B cell (primary cell): ENCODE measurements at regions not wholly inside any gene's neighbourhood (a gene's known extent, or its start where the extent isn't known, plus 50 kb on each side); places are given as distances from the start of the nearest gene placed in this dataset.

ENCODE experiments used
- ATAC-seq: fragments of 200-7000 bp; cut with Tn5 transposase; one replicate; pipeline ENCODE4 v1.10.0; 2021; ENCODE audit warnings: low read depth, mild to moderate bottlenecking, moderate number of reproducible peaks, moderate library complexity
- CTCF ChIA-PET: fragments of 350-600 bp; sonication (Branson Sonifier 250); formaldehyde crosslinking; loops from one replicate; lab custom pipeline; 2021; ENCODE audit warnings: antibody characterized with exemption, inconsistent platforms; lab: Charles Lee
- POLR2A ChIA-PET: fragments of 350-600 bp; sonication (Branson Sonifier 250); formaldehyde crosslinking; loops from one replicate; lab custom pipeline; 2021; ENCODE audit warnings: antibody characterized with exemption; lab: Charles Lee
- DNase-seq: peaks from one replicate; pipeline ENCODE4 v3.0.0; 2013
- H2AFZ ChIP-seq: 2 replicates; pipeline ENCODE4 v1.6.1; 2012; ENCODE audit warnings: mild to moderate bottlenecking, low read depth, low read length; ENCODE audit not compliant: insufficient read depth, poor library complexity, severe bottlenecking
- H3K27ac ChIP-seq, 2 donors: 1 replicate in 1 of 2; 2 replicates in 1 of 2; pipeline ENCODE4 v1.5.1; 2012 to 2013; ENCODE audit warnings: low read length in 2 of 2, mild to moderate bottlenecking in 2 of 2, moderate library complexity in 1 of 2
- H3K27me3 ChIP-seq, 4 experiments: fragments of 200-600 bp in 1 of 4; sonication (generic) in 1 of 4; replicated peaks in 1 of 4; 1 replicate in 2 of 4; 2 replicates in 2 of 4; pipeline versions ENCODE4 v1.6.1 to v1.7.0; 2013 to 2016; ENCODE audit warnings: low read length in 3 of 4, mild to moderate bottlenecking in 2 of 4, mixed read lengths in 1 of 4, moderate library complexity in 1 of 4; ENCODE audit not compliant: insufficient read depth in 4 of 4, control insufficient read depth in 3 of 4; ENCODE audit errors: control extremely low read depth in 1 of 4
- H3K36me3 ChIP-seq, 2 experiments: replicated peaks in 1 of 2; 1 replicate in 1 of 2; 2 replicates in 1 of 2; pipeline versions ENCODE4 v1.6.1 to v1.7.1; 2013; ENCODE audit warnings: low read length in 1 of 2; ENCODE audit not compliant: insufficient read depth in 2 of 2, control insufficient read depth in 1 of 2; ENCODE audit errors: control extremely low read depth in 1 of 2, extremely low read depth in 1 of 2
- H3K4me1 ChIP-seq, 2 donors: fragments of 200-600 bp in 1 of 2; sonication (generic) in 1 of 2; 1 replicate in 1 of 2; 2 replicates in 1 of 2; pipeline versions ENCODE4 v1.5.1 to v1.6.1; 2013 to 2017; ENCODE audit warnings: low read length in 2 of 2; ENCODE audit not compliant: control insufficient read depth in 2 of 2, insufficient read depth in 2 of 2
- H3K4me2 ChIP-seq: replicated peaks from 2 replicates; pipeline ENCODE3; 2012; ENCODE audit warnings: mild to moderate bottlenecking, low read depth, low read length; ENCODE audit not compliant: poor library complexity, severe bottlenecking
- H3K4me3 ChIP-seq, 5 experiments: fragments of 200-600 bp in 1 of 5; sonication (generic) in 1 of 5; 1 replicate in 3 of 5; 2 replicates in 2 of 5; pipeline versions ENCODE4 v1.5.1 to v1.7.0; 2011 to 2016; ENCODE audit warnings: low read length in 4 of 5, mild to moderate bottlenecking in 4 of 5, low read depth in 2 of 5, control low read depth in 1 of 5, moderate library complexity in 1 of 5; ENCODE audit not compliant: insufficient read depth in 1 of 5; ENCODE audit errors: control extremely low read depth in 1 of 5, extremely low read depth in 1 of 5
- H3K79me2 ChIP-seq: fragments of 200-600 bp; sonication (generic); one replicate; pipeline ENCODE4 v1.6.0; 2016; ENCODE audit warnings: low read length; ENCODE audit not compliant: control insufficient read depth, insufficient read depth
- H3K9ac ChIP-seq: fragments of 200-600 bp; sonication (generic); 2 replicates; pipeline ENCODE4 v1.6.1; 2017; ENCODE audit warnings: mild to moderate bottlenecking, low read length, moderate library complexity
- H3K9me3 ChIP-seq, 3 donors: one replicate each; pipeline versions ENCODE4 v1.6.1 to v1.7.1; 2013; ENCODE audit warnings: low read length in 2 of 3; ENCODE audit not compliant: control insufficient read depth in 2 of 3, insufficient read depth in 1 of 3; ENCODE audit errors: control extremely low read depth in 1 of 3
- H4K20me1 ChIP-seq: 2 replicates; pipeline ENCODE4 v1.6.0; 2012; ENCODE audit warnings: mild to moderate bottlenecking, low read length; ENCODE audit not compliant: insufficient read depth, control insufficient read depth, poor library complexity, severe bottlenecking
- H3K27ac Mint-ChIP-seq: one replicate; pipeline ENCODE4 v1.8.0; 2021; ENCODE audit warnings: mixed read lengths
- H3K27me3 Mint-ChIP-seq: one replicate; pipeline ENCODE4 v1.8.0; 2021; ENCODE audit warnings: mixed read lengths
- H3K4me1 Mint-ChIP-seq: one replicate; pipeline ENCODE4 v1.8.0; 2021; ENCODE audit warnings: mixed read lengths
- H3K4me3 Mint-ChIP-seq: one replicate; pipeline ENCODE4 v1.8.0; 2021; ENCODE audit warnings: mixed read lengths
- H3K9me3 Mint-ChIP-seq: one replicate; pipeline ENCODE4 v1.8.0; 2022; ENCODE audit warnings: mixed read lengths; ENCODE audit not compliant: insufficient read depth
- CTCF ChIP-seq: fragments of 200-600 bp; IDR thresholded peaks from one replicate; pipeline ENCODE4 v1.8.0; 2022; ENCODE audit warnings: antibody characterized with exemption, mild to moderate bottlenecking
- EZH2 ChIP-seq: IDR thresholded peaks from 2 replicates; pipeline ENCODE4 v1.6.1; 2012; ENCODE audit warnings: borderline replicate concordance, low read depth, mild to moderate bottlenecking, moderate library complexity, low read length; ENCODE audit not compliant: insufficient read depth, poor library complexity, severe bottlenecking
- WGBS: methylation state at CpG from one replicate; pipeline ENCODE4 v1.1.5; 2013; ENCODE audit warnings: missing lambda C conversion rate; ENCODE audit not compliant: insufficient coverage; 5-methylcytosine and 5-hydroxymethylcytosine counted together
- intact Hi-C: fragments of 100-400 bp; cut with micrococcal nuclease; formaldehyde crosslinking; loops from one replicate; pipeline ENCODE4 v1.10.0; 2022

DNA sequence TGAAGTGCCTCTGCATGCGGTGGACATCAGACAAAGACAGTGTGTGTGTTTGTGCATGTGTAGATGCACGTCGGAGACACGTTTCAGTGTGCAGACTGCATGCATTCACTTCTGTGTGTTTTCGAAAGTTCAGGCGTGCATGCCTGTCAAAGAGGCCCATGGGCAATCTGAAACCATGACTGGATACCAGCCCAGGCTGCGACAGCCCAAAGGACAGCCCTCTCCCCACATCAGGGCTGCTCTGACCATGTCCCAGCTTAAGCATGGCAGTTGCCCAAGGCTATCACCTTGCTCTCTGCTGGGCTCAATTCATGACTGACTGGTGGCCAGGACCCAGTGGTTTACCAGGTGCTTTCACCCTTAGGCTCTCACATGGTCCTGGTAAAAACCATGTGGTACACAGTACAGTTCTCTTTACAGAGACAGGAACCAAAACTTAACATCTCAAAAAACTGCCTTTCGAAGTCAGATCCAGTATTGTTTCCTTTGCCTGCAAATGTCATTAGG lies 423.7 kb upstream of the CADM1 start:
- WGBS: 77% methylated on average over 6 of the region's 8 CpGs
- H3K4me2 ChIP-seq: no peak overlapping the region
- Mint-ChIP-seq H3K4me3 (no peak overlapping the region), H3K27me3 (no peaks in the 10 kb centered on the region), H3K9me3 (no peaks in the 10 kb centered on the region), H3K27ac (no peak overlapping the region), H3K4me1 (peaks cover 34% of the 10 kb centered on the region)
- no peak overlapping the region for H3K9ac ChIP-seq
- H3K36me3 ChIP-seq: no peaks in the 10 kb centered on the region
- ATAC-seq (no peak), DNase-seq (no peak)
- no peaks in the 10 kb centered on the region for H3K27me3 ChIP-seq
- no peak overlapping the region for H3K27ac ChIP-seq
- H3K9me3 ChIP-seq: peaks cover 0 to 6% (median 0%) of the 10 kb centered on the region in 3 donors
- peaks cover 0 to 27% of the 10 kb centered on the region in 2 donors for H3K4me1 ChIP-seq
- CTCF ChIA-PET: no interaction called here
- intact Hi-C loops: no loop called here
- H3K4me3 ChIP-seq: no peak overlapping the region
- no peak for TF ChIP-seq EZH2
- TF ChIP-seq CTCF: no peak
- POLR2A ChIA-PET: no interaction called here
- H4K20me1 ChIP-seq: no peaks in the 10 kb centered on the region
- H3K79me2 ChIP-seq: no peaks in the 10 kb centered on the region
- no peak overlapping the region for H2AFZ ChIP-seq

DNA sequence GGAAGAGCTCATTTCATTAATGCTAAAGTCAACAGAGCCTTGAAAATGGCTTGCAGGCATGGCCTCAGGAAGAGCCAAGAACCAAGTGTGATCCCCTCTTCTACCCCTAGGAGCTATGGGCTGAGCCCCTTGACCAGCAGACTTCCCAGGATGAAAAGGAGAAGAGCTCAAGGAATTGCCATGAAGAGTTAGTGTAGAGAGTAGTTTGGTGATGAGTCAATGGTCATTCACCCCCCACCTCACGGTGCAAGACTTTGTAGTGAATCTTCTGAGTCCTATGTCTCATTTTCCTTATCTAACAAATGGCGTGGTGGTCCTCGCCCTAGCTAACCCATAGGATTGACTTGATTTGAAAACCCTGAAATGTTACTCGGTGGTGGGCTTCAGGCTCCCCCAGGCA lies 422.4 kb upstream of the CADM1 start:
- Mint-ChIP-seq H3K4me3 (no peak overlapping the region), H3K9me3 (no peaks in the 10 kb centered on the region), H3K4me1 (peaks cover 36% of the 10 kb centered on the region), H3K27me3 (no peaks in the 10 kb centered on the region), H3K27ac (no peak overlapping the region)
- no peak for DNase-seq
- Histone ChIP-seq H3K4me3 (no peak overlapping the region), H3K36me3 (no peaks in the 10 kb centered on the region), H3K4me1 (peaks cover 0 to 26% of the 10 kb centered on the region in 2 donors), H3K9ac (no peak overlapping the region), H3K79me2 (no peaks in the 10 kb centered on the region), H3K27ac (no peak overlapping the region), H3K4me2 (no peak overlapping the region), H2AFZ (no peak overlapping the region), H3K27me3 (no peaks in the 10 kb centered on the region), H3K9me3 (peaks cover 0 to 8% (median 0%) of the 10 kb centered on the region in 3 donors), H4K20me1 (no peaks in the 10 kb centered on the region)
- POLR2A ChIA-PET: no interaction called here
- ATAC-seq: no peak
- CTCF ChIA-PET: no interaction called here
- intact Hi-C loops: no loop called here
- TF ChIP-seq EZH2 (no peak), CTCF (no peak)
- WGBS: 100% methylated on average over 3 of the region's 4 CpGs
